Liver (tissue), 3 donors: ENCODE measurements at regions not wholly inside any gene's neighbourhood (a gene's known extent, or its start where the extent isn't known, plus 50 kb on each side); places are given as distances from the start of the nearest gene placed in this dataset.

Source experiments
- CTCF ChIP-seq: fragments of 150-350 bp; IDR thresholded peaks from 2 replicates; pipeline ENCODE4 v1.5.1; 2017; ENCODE audit warnings: improper control_type of control experiment, low read depth, low read length; ENCODE audit not compliant: missing input control
- EGR1 ChIP-seq, 2 donors: IDR thresholded peaks; 2 replicates each; pipeline ENCODE4 v1.6.1; 2016 to 2018; ENCODE audit warnings: antibody characterized with exemption in 2 of 2, low read depth in 2 of 2
- FOXA2 ChIP-seq: IDR thresholded peaks from 2 replicates; pipeline ENCODE4 v1.6.1; 2016; ENCODE audit warnings: antibody characterized with exemption
- MAX ChIP-seq: IDR thresholded peaks from 2 replicates; pipeline ENCODE4 v1.6.1; 2016; ENCODE audit warnings: antibody characterized with exemption
- NR2F2 ChIP-seq: IDR thresholded peaks from 2 replicates; pipeline ENCODE4 v1.6.1; 2016; ENCODE audit warnings: antibody characterized with exemption
- RAD21 ChIP-seq, 2 donors: IDR thresholded peaks; 2 replicates each; pipeline ENCODE4 v1.6.1; 2016; ENCODE audit warnings: antibody characterized with exemption in 2 of 2, mild to moderate bottlenecking in 2 of 2
- TAF1 ChIP-seq: conservative IDR thresholded peaks from 2 replicates; pipeline ENCODE4 v1.6.1; 2016; ENCODE audit warnings: antibody characterized with exemption, mild to moderate bottlenecking
- YY1 ChIP-seq: IDR thresholded peaks from 2 replicates; pipeline ENCODE4 v1.6.1; 2016; ENCODE audit warnings: antibody characterized with exemption, mild to moderate bottlenecking
- TF ChIP-seq, protein P1 (sequence below): IDR thresholded peaks from 2 replicates; pipeline ENCODE4 v1.6.1; 2016; ENCODE audit warnings: antibody characterized with exemption
- TF ChIP-seq, protein P2 (sequence below): IDR thresholded peaks from 2 replicates; pipeline ENCODE4 v1.6.1; 2016; ENCODE audit warnings: antibody characterized with exemption, mild to moderate bottlenecking
- TF ChIP-seq, protein P3 (sequence below): IDR thresholded peaks from 2 replicates; pipeline ENCODE4 v1.6.1; 2016; ENCODE audit warnings: antibody characterized with exemption
- donor health status: healthy.
- donor health status: healthy.

- TF ChIP-seq CTCF (no peak), NR2F2 (no peak), TAF1 (no peak), RAD21 (IDR thresholded peaks at IDR 0.05) (no peak), MAX (no peak), FOXA2 (no peak), EGR1 (IDR thresholded peaks at IDR 0.05; ENCODE audit: low read depth in 2 of 2) (no peak), YY1 (no peak)
- TF ChIP-seq, protein P1, sequence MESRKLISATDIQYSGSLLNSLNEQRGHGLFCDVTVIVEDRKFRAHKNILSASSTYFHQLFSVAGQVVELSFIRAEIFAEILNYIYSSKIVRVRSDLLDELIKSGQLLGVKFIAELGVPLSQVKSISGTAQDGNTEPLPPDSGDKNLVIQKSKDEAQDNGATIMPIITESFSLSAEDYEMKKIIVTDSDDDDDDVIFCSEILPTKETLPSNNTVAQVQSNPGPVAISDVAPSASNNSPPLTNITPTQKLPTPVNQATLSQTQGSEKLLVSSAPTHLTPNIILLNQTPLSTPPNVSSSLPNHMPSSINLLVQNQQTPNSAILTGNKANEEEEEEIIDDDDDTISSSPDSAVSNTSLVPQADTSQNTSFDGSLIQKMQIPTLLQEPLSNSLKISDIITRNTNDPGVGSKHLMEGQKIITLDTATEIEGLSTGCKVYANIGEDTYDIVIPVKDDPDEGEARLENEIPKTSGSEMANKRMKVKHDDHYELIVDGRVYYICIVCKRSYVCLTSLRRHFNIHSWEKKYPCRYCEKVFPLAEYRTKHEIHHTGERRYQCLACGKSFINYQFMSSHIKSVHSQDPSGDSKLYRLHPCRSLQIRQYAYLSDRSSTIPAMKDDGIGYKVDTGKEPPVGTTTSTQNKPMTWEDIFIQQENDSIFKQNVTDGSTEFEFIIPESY = no peak
- TF ChIP-seq, protein P2, sequence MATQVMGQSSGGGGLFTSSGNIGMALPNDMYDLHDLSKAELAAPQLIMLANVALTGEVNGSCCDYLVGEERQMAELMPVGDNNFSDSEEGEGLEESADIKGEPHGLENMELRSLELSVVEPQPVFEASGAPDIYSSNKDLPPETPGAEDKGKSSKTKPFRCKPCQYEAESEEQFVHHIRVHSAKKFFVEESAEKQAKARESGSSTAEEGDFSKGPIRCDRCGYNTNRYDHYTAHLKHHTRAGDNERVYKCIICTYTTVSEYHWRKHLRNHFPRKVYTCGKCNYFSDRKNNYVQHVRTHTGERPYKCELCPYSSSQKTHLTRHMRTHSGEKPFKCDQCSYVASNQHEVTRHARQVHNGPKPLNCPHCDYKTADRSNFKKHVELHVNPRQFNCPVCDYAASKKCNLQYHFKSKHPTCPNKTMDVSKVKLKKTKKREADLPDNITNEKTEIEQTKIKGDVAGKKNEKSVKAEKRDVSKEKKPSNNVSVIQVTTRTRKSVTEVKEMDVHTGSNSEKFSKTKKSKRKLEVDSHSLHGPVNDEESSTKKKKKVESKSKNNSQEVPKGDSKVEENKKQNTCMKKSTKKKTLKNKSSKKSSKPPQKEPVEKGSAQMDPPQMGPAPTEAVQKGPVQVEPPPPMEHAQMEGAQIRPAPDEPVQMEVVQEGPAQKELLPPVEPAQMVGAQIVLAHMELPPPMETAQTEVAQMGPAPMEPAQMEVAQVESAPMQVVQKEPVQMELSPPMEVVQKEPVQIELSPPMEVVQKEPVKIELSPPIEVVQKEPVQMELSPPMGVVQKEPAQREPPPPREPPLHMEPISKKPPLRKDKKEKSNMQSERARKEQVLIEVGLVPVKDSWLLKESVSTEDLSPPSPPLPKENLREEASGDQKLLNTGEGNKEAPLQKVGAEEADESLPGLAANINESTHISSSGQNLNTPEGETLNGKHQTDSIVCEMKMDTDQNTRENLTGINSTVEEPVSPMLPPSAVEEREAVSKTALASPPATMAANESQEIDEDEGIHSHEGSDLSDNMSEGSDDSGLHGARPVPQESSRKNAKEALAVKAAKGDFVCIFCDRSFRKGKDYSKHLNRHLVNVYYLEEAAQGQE = no peak
- TF ChIP-seq, protein P3, sequence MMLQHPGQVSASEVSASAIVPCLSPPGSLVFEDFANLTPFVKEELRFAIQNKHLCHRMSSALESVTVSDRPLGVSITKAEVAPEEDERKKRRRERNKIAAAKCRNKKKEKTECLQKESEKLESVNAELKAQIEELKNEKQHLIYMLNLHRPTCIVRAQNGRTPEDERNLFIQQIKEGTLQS = no peak
Observed at GRCh38 chr5:30781643-30782042, 411.8 kb upstream of the CDH6 start.
